Endodermal cell (in vitro differentiated cells): ENCODE measurements at regions not wholly inside any gene's neighbourhood (a gene's known extent, or its start where the extent isn't known, plus 50 kb on each side); places are given as distances from the start of the nearest gene placed in this dataset.
"Not testable (repeated sequence)": the region's sequence is repeated elsewhere in the genome, so short reads cannot be mapped to it uniquely, and the experiment has no call there.

Experiments used
- DNase-seq: peaks from one replicate; pipeline ENCODE4 v3.0.0-alpha.2; 2017
- H3K27ac ChIP-seq: 2 replicates; pipeline ENCODE4 v1.5.1; 2013; ENCODE audit warnings: mild to moderate bottlenecking, low read depth, low read length, moderate library complexity
- H3K27me3 ChIP-seq: 2 replicates; pipeline ENCODE4 v1.6.1; 2013; ENCODE audit warnings: mild to moderate bottlenecking, low read length, moderate library complexity; ENCODE audit not compliant: insufficient read depth, control insufficient read depth, poor library complexity, severe bottlenecking
- H3K36me3 ChIP-seq: 2 replicates; pipeline ENCODE4 v1.7.0; 2013; ENCODE audit warnings: mild to moderate bottlenecking, low read length, moderate library complexity; ENCODE audit not compliant: control insufficient read depth, insufficient read depth
- H3K4me1 ChIP-seq: one replicate; pipeline ENCODE4 v1.7.0; 2013; ENCODE audit warnings: low read length; ENCODE audit not compliant: control insufficient read depth, insufficient read depth
- H3K4me3 ChIP-seq: 2 replicates; pipeline ENCODE4 v1.5.1; 2013; ENCODE audit warnings: mild to moderate bottlenecking, low read length, moderate library complexity
- H3K9ac ChIP-seq: 2 replicates; pipeline ENCODE4 v1.6.1; 2013; ENCODE audit warnings: mild to moderate bottlenecking, low read length, moderate library complexity; ENCODE audit not compliant: poor library complexity, severe bottlenecking; ENCODE audit errors: extremely low read depth
- H3K9me3 ChIP-seq: 2 replicates; pipeline ENCODE4 v1.6.1; 2013; ENCODE audit warnings: mild to moderate bottlenecking, low read length, moderate library complexity; ENCODE audit not compliant: control insufficient read depth
- H3K27ac Mint-ChIP-seq: 2 replicates; pipeline ENCODE4 v1.8.0; 2020; ENCODE audit warnings: mixed read lengths
- H3K27me3 Mint-ChIP-seq: 2 replicates; pipeline ENCODE4 v1.8.0; 2021; ENCODE audit warnings: mild to moderate bottlenecking, mixed read lengths; ENCODE audit not compliant: insufficient read depth
- H3K36me3 Mint-ChIP-seq: 2 replicates; pipeline ENCODE4 v1.8.0; 2020; ENCODE audit warnings: low read depth, mixed read lengths
- H3K4me1 Mint-ChIP-seq: 2 replicates; pipeline ENCODE4 v1.8.0; 2020; ENCODE audit warnings: mixed read lengths
- H3K4me3 Mint-ChIP-seq: 2 replicates; pipeline ENCODE4 v1.8.0; 2020; ENCODE audit warnings: mild to moderate bottlenecking, moderate library complexity, mixed read lengths
- H3K9me3 Mint-ChIP-seq: 2 replicates; pipeline ENCODE4 v1.8.0; 2020; ENCODE audit warnings: mild to moderate bottlenecking, mixed read lengths
- WGBS, 2 experiments: methylation state at CpG; one replicate each; pipeline versions ENCODE4 v1.1.5 to v1.1.7; 2013; ENCODE audit warnings: missing lambda C conversion rate in 2 of 2, mixed read lengths in 1 of 2; ENCODE audit not compliant: insufficient coverage in 1 of 2, insufficient read length in 1 of 2; 5-methylcytosine and 5-hydroxymethylcytosine counted together
- TF ChIP-seq, protein P1 (sequence below): fragments of 200-600 bp; sonication (generic); conservative IDR thresholded peaks from 2 replicates; pipeline ENCODE4 v1.5.0; 2021; ENCODE audit warnings: antibody characterized with exemption, mild to moderate bottlenecking

DNA sequence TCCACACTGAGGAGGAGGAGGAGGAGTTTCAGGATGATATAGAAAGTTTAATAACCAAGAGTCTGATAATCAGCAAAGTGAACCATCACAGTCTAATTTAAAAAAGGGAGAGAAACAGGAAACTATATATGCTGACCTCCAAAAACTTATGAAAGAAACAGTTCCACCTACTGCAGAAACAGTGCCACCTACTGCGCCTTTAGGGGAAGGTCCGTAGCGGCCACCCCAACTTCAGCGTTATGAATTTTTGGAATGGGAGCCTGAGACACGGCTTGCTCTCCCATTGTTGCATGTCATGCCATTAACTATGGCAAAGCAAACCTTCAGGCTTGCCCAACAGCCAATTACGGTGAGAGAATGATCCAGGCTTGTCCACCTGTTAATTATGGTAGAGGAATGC lies 1719.2 kb upstream of the LRRTM1 start:
- Histone ChIP-seq H3K9me3 (peaks cover 56% of the 10 kb centered on the region), H3K27ac (no peak overlapping the region), H3K9ac (no peak overlapping the region), H3K4me1 (no peaks in the 10 kb centered on the region), H3K4me3 (no peak overlapping the region), H3K27me3 (no peaks in the 10 kb centered on the region), H3K36me3 (peaks cover 5% of the 10 kb centered on the region)
- DNase-seq, result peak; percentile 67
- 50 to 58% methylated on average over 3 to 6 of the region's 6 CpGs for WGBS, 2 experiments
- no peak overlapping the region for H3K4me3 Mint-ChIP-seq
- peaks cover 61% of the 10 kb centered on the region for H3K9me3 Mint-ChIP-seq
- TF ChIP-seq, protein P1, sequence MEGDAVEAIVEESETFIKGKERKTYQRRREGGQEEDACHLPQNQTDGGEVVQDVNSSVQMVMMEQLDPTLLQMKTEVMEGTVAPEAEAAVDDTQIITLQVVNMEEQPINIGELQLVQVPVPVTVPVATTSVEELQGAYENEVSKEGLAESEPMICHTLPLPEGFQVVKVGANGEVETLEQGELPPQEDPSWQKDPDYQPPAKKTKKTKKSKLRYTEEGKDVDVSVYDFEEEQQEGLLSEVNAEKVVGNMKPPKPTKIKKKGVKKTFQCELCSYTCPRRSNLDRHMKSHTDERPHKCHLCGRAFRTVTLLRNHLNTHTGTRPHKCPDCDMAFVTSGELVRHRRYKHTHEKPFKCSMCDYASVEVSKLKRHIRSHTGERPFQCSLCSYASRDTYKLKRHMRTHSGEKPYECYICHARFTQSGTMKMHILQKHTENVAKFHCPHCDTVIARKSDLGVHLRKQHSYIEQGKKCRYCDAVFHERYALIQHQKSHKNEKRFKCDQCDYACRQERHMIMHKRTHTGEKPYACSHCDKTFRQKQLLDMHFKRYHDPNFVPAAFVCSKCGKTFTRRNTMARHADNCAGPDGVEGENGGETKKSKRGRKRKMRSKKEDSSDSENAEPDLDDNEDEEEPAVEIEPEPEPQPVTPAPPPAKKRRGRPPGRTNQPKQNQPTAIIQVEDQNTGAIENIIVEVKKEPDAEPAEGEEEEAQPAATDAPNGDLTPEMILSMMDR, result peak; percentile 83
- no peaks in the 10 kb centered on the region for H3K27me3 Mint-ChIP-seq
- peaks cover 9% of the 10 kb centered on the region for H3K4me1 Mint-ChIP-seq
- peaks cover 34% of the 10 kb centered on the region for H3K36me3 Mint-ChIP-seq
- H3K27ac Mint-ChIP-seq, result no peak overlapping the region

- peaks cover 2% of the 10 kb centered on the region for H3K4me1 ChIP-seq
- peak overlapping the region; percentile 82 for H3K27ac Mint-ChIP-seq
- no peaks in the 10 kb centered on the region for H3K27me3 Mint-ChIP-seq
- peaks cover 44% of the 10 kb centered on the region for H3K9me3 ChIP-seq
- H3K27ac ChIP-seq, result no peak overlapping the region
- H3K36me3 ChIP-seq, result peaks cover 20% of the 10 kb centered on the region
- H3K9ac ChIP-seq, result peak overlapping the region; percentile 81
- H3K4me1 Mint-ChIP-seq, result peaks cover 5% of the 10 kb centered on the region
- peak overlapping the region; percentile 55 for H3K4me3 Mint-ChIP-seq
- DNase-seq, result peak; percentile 93
- TF ChIP-seq, protein P1, result no peak
- H3K4me3 ChIP-seq, result peak overlapping the region; percentile 87
- H3K9me3 Mint-ChIP-seq, result peaks cover 42% of the 10 kb centered on the region
- H3K36me3 Mint-ChIP-seq, result peaks cover 28% of the 10 kb centered on the region
- no peaks in the 10 kb centered on the region for H3K27me3 ChIP-seq
- 11 to 13% methylated on average over 4 to 6 of the region's 6 CpGs for WGBS, 2 experiments
Measured at GRCh38 chr2:82013641-82014040, 1709.1 kb upstream of the LRRTM1 start.

DNA sequence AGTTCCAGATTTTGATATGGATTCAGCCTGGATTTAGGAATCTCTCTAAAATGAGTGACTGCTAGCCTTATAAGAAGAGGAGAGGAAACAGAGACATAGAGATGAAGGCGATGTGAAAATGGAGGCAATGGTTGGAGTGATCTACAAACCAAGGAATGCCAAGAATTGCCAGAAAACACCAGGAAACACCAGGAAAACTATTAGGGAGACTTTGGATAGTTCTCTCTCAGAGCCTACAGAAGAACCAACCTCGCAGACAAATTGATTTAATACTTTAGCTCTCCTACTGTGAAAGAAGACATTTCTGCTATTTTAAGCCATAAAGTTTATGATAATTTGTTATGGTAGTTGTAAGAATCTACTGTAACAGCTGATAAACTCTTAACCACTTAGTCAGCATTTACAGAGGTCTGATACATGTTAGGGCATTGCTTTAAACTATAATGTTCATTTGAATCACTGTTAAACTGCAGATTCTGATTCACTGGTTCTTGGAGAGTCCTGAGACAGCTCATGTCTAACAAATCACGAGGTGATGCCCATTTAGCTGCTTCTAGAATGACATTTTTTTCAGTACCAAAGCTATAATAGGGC lies 1702.6 kb upstream of the LRRTM1 start:
- DNase-seq, result no peak
- no peaks in the 10 kb centered on the region for H3K27me3 ChIP-seq
- H3K9ac ChIP-seq, result no peak overlapping the region
- Mint-ChIP-seq H3K36me3 (peaks cover 28% of the 10 kb centered on the region), H3K4me1 (peaks cover 38% of the 10 kb centered on the region), H3K27me3 (no peaks in the 10 kb centered on the region), H3K9me3 (peaks cover 28% of the 10 kb centered on the region), H3K27ac (peak overlapping the region; percentile 99), H3K4me3 (no peak overlapping the region)
- 82 to 87% methylated on average over 1 to 3 of the region's 3 CpGs for WGBS, 2 experiments
- H3K4me1 ChIP-seq, result peaks cover 7% of the 10 kb centered on the region
- TF ChIP-seq, protein P1, result no peak
- peaks cover 31% of the 10 kb centered on the region for H3K36me3 ChIP-seq
- H3K4me3 ChIP-seq, result peak overlapping the region; percentile 12
- no peak overlapping the region for H3K27ac ChIP-seq
- peaks cover 32% of the 10 kb centered on the region for H3K9me3 ChIP-seq

DNA sequence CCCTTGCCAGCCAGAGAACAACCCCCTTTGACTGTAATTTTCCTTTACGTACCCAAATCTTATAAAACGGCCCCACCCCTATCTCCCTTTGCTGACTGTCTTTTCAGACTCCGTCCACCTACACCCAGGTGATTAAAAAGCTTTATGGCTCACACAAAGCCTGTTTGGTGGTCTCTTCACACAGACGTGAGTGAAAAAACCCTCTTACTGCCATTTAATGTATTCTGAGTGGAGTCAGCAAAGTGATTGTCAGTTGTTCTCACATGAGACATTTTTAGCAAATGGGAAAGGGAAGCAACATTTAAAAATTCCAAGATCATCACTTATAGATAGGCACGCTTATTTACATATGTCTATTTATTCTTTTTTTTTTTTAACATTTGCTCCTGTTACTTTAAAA lies 1701.3 kb upstream of the LRRTM1 start:
- H3K4me1 Mint-ChIP-seq, result peaks cover 38% of the 10 kb centered on the region
- peak overlapping the region; percentile 70 for H3K4me3 Mint-ChIP-seq
- Histone ChIP-seq H3K9me3 (peaks cover 32% of the 10 kb centered on the region), H3K36me3 (peaks cover 34% of the 10 kb centered on the region), H3K4me3 (peak overlapping the region; percentile 12)
- peaks cover 34% of the 10 kb centered on the region for H3K9me3 Mint-ChIP-seq
- peak; percentile 65 for DNase-seq
- H3K36me3 Mint-ChIP-seq, result peaks cover 30% of the 10 kb centered on the region
- not testable (repeated sequence) for H3K27me3 Mint-ChIP-seq, H3K4me1 ChIP-seq, H3K27ac ChIP-seq, H3K9ac ChIP-seq, H3K27me3 ChIP-seq
- whole genome bisulfite sequencing, 2 experiments, result 9% methylated on average over 4 of the region's 5 CpGs; no CpG with 5 or more reads in 1 of the 2 experiments
- peak overlapping the region; percentile 99 for H3K27ac Mint-ChIP-seq
